GM21529 (cell line): ENCODE measurements at regions not wholly inside any gene's neighbourhood (a gene's known extent, or its start where the extent isn't known, plus 50 kb on each side); places are given as distances from the start of the nearest gene placed in this dataset.
"Not testable (repeated sequence)": the region's sequence is repeated elsewhere in the genome, so short reads cannot be mapped to it uniquely, and the experiment has no call there.

ENCODE experiments used
- ATAC-seq: cut with Tn5 transposase; IDR thresholded peaks from one replicate; pipeline ENCODE4 v1.9.1; 2021; ENCODE audit not compliant: unreplicated experiment

DNA sequence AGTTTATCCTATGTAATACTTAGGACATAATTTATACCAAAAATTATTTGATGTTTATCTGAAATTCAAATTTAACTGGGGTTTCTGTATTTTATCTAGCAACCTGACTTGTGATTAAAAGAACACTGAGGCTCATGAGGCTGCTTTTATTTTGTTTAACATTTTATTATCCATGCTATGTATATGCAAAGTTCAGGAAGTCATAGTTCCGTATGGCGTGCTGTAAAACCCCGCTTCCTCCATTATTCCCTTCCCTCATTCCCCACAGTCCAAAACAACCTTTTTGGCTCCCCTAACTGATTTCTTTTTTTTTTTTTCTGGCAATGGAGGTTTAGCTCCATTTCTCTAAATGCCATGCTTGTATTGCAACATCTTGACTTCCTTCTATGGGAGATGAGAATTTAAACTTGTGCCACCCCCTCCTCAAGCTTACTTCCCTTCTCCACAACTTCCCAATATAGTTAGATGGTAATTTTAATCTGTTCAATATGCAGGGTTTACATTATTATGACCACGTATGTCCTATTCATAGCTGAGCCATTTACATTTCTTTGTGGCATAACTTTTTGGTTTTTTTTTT, 138.0 kb upstream of the DNAH14 start:
- ATAC-seq, result no peak

GRCh38 chr1:224795591-224795990, 133.9 kb upstream of the DNAH14 start:
- no peak for ATAC-seq

DNA sequence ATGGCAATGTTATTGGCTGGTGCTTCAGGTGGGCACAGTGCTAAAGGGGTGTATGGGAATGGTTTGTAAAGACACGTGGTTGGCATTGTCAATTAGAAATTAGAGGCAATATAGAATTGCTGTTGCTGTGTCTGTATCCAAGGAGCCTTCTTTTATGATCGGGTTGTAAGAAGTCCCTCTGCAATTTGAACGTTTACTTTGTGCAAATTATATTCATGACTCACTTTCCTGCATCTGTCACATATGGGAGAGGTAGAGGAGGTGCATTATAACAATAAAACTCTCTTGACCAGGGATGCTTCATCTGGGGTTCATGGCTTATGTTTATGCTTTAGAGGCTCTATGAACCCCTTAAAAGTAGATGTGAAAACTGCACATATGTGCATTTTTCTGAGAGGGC, 130.4 kb upstream of the DNAH14 start:
- no peak for ATAC-seq

DNA sequence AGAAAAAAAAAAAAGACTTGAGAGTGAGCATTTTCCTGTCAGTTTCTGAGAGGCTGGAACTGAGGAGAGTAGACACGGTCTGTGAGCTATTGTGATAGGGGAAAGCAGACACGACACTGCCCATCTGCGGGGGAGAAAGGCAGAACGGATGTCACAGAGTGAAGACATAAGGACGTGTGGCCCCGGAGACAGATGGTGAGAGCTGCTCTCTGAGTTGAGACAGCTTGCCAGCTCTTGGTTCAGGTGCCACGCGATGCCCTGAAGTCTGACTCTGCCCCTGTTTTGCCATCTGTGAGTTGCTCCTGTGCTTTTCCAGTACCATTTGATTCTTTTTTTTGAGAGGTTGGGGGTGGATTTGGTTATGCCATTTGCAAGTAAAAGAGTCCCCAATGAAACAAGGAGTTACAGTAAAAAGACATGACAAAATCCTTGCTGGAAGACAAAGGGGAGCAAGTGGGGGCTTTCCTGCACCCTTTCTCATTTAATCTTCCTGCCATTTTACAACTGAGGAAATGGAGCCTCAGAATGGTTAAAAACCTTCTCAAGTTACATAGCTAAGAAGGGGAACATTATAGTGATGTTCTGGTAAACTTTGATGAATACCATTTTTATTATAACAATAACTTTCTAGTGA, 128.9 kb upstream of the DNAH14 start:
- no peak for ATAC-seq

- no peak for ATAC-seq
Observed at GRCh38 chr1:224801844-224802490, 127.5 kb upstream of the DNAH14 start.

DNA sequence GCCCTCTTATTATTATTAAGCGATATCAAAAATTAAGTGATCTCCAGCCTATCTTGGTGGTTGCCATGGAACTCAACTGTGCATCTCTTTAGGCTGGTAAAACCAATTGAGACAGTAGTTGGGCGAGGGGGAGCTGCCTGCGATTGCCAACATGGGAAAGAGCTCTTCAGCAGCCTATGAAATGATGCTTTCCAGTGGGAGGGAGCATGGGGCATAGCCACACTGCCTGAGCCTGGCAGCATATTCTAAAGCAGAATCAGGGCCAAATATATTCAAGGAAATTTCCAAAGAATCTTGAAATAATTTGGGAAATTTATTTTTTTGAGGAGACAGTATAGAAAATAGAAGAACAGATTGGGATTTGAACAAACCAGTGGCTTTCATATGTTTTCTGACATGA, 126.9 kb upstream of the DNAH14 start:
- no peak for ATAC-seq

DNA sequence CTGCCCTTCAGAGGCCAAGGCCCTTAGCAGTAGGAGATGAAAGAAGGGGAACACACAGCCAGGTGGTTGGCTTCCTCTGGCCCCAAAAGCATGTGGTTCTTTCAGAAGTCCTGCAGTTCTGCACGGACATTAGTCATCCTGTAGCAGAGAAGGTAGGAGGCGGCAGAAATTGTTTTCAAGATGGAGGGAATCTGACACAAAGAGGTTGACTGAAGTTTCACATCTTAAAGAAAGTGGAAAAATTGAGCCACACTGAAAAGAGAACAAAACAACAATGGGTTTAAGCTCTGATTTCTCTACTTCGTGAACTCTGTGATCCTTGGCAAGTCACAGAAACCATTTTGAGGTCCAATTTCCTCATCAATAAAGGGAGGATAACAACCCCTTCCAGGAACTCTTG, 125.3 kb upstream of the DNAH14 start:
- no peak for ATAC-seq

- no peak for ATAC-seq
Observed at GRCh38 chr1:224805889-224806288, 123.6 kb upstream of the DNAH14 start.

DNA sequence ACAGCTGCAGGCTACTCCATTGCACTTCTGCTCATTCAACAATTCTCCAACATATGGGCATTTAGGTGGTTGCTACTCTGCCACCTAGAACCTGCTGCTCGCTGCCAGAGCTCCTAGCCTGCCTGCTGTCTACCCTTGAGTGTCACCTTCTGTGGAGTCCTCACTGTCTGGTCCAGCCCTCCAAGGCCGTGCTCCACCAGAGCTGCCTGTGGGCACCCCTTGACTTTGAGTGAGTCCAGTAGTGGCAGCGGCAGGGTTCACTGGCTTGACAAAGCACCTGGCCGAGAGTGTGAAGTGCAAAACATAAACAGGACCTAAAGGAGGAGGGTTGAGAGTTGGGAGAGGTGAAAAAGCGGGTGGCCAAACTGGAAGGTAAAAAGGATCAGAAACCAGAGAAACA, 120.3 kb upstream of the DNAH14 start:
- no peak for ATAC-seq

DNA sequence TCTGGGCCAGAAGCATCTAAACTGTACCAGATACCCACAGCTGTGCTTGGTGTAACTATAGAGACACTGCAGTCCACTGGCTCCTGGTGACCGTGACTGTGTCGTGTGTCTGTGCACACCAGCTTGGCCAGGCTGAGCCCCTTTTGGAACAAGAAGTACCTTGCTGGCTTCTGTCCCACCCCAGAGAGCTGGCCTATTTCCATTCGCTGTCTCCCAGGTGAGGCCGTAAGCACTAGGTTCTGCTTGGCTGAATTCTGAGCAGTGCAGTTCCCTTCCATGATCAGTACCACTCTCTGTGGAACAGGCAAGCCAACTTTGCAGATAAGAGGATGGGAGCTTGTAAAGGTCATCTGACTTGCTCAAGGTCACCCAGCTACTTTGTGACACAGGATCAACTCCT, 119.9 kb upstream of the DNAH14 start:
- no peak for ATAC-seq

DNA sequence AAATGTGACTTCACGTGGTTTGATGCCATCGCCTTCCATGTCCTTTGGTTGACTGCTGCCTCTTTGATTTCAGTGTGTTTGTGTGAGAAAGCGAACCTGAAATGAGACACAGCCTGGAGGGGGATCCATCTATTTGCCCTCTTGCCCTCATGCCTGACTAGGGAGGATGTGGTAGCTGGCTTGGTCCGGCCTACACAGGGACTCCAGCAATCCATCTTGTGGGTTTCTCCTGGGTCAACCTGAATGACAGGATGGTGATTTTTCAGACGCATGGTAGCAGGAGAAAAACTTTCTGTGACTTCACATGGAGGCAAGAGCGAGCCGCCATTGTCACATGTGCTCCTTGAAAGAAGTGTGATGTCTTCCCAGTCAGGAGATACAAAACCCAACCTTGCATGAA, 117.9 kb upstream of the DNAH14 start:
- ATAC-seq, result no peak

GRCh38 chr1:224815647-224816046, 113.8 kb upstream of the DNAH14 start:
- ATAC-seq, result no peak

GRCh38 chr1:224816062-224816461, 113.4 kb upstream of the DNAH14 start:
- no peak for ATAC-seq

GRCh38 chr1:224817382-224817781, 112.1 kb upstream of the DNAH14 start:
- ATAC-seq, result no peak

DNA sequence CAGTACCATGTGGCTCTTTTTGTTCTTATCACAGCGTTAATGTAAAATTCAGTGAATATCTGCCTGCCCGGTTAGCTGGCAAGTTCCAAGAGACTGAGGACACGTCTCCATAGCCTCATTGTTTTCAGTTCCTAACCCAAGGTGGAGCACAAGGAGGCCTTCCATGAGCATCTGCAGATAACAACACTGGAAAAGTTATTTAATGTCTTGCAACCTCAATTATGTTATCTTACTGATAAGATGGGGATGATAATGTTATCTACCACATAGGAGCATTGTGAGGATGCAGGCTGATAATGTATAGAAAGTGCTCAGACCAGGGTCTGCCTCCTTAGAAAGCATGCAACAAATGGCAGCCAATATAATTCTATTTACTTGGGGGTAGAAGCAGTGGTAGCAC, 109.6 kb upstream of the DNAH14 start:
- ATAC-seq, result no peak

- ATAC-seq, result no peak
Observed at GRCh38 chr1:224820341-224820740, 109.1 kb upstream of the DNAH14 start.

DNA sequence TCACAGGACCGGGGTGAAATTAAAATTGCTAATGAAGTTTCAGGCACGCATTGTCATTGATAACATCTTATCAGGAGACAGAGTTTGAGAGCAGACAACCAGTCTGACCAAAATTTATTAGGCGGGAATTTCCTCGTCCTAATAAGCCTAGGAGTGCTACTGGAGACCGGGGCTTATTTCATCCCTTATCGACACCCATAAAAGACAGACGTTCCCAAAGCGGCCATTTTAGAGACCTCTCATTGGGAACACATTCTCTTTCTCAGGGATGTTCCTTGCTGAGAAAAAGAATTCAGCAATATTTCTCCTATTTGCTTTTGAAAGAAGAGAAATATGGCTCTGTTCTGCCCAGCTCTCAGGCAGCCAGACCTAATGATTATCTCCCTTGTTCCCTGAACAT, 107.7 kb upstream of the DNAH14 start:
- ATAC-seq, result not testable (repeated sequence)

DNA sequence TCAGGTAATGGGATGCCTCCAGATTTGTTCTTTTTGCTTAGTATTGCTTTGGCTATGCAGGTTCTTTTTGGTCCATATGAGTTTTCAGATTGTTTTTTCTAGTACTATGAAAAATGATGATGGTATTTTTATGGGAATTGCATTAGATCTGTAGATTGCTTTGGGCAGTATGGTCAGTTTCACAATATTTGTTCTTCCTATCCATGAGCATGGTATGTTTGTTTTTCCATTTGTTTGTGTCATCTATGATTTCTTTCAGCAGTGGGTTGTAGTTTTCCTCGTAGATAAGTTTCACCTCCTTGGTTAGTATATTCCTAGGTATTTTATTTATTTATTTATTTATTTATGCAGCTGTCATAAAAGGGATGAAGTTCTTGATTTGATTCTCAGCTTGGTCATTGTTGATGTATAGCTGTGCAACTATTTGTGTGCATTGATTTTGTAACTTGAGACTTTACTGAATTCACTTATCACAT, 103.9 kb upstream of the DNAH14 start:
- ATAC-seq, result no peak

- ATAC-seq, result no peak
Observed at GRCh38 chr1:224828691-224829090, 100.8 kb upstream of the DNAH14 start.

- ATAC-seq, result no peak
Observed at GRCh38 chr1:224831501-224831900, 98.0 kb upstream of the DNAH14 start.

GRCh38 chr1:224839648-224840300, 89.7 kb upstream of the DNAH14 start:
- not testable (repeated sequence) for ATAC-seq

DNA sequence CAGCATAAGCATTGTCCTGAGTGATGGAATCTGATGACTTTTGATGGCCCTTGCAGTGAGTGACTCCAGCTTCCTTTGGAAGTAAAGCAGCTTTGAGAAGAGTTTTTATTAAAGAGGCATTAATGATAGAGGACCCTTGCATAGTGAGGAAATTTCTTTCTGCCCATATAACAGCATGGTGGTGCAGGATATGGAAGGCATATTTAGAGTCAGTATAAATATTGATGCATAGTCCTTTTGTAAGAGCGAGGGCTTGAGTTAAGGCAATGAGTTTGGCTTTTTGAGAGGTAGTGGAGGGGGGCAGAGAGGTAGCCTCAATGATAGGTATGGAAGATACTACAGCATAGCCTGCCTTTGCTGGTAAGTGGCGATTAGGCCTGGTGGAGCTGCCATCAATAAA, 87.7 kb upstream of the DNAH14 start:
- not testable (repeated sequence) for ATAC-seq
